Prostate gland (tissue), 2 donors: ENCODE measurements at regions not wholly inside any gene's neighbourhood (a gene's known extent, or its start where the extent isn't known, plus 50 kb on each side); places are given as distances from the start of the nearest gene placed in this dataset.

Source experiments
- DNase-seq: peaks from one replicate; pipeline ENCODE4 v3.0.0-alpha.2; 2019; ENCODE audit warnings: low spot score
- H3K27ac ChIP-seq, 2 donors: fragments of 200-600 bp; sonication (generic); 2 replicates each; pipeline ENCODE4 v1.5.1; 2017 to 2019
- H3K27me3 ChIP-seq: fragments of 200-600 bp; sonication (generic); replicated peaks from 2 replicates; pipeline ENCODE4 v1.5.1; 2019; ENCODE audit not compliant: insufficient read depth
- H3K36me3 ChIP-seq, 2 donors: fragments of 200-600 bp; sonication (generic); 1 replicate in 1 of 2; 2 replicates in 1 of 2; pipeline versions ENCODE4 v1.5.1 to v1.8.1; 2017 to 2019
- H3K4me1 ChIP-seq: fragments of 200-600 bp; sonication (generic); replicated peaks from 2 replicates; pipeline ENCODE4 v1.5.1; 2019
- H3K4me3 ChIP-seq, 2 donors: fragments of 200-600 bp; sonication (generic); 2 replicates each; pipeline ENCODE4 v1.5.1; 2017 to 2019
- H3K9me3 ChIP-seq: fragments of 200-600 bp; sonication (generic); 2 replicates; pipeline ENCODE4 v1.5.1; 2017
- CTCF ChIP-seq, 4 experiments: fragments of 200-600 bp in 2 of 4; fragments of 450-650 bp in 2 of 4; sonication (generic) in 2 of 4; IDR thresholded peaks; 1 replicate in 3 of 4; 2 replicates in 1 of 4; pipeline ENCODE4 v1.5.1; 2016 to 2019; ENCODE audit warnings: antibody characterized with exemption in 4 of 4, mild to moderate bottlenecking in 2 of 4, moderate library complexity in 2 of 4
- POLR2A ChIP-seq: fragments of 450-650 bp; IDR thresholded peaks from one replicate; pipeline ENCODE4 v1.6.1; 2016; ENCODE audit warnings: antibody characterized with exemption, mild to moderate bottlenecking
- POLR2AphosphoS5 ChIP-seq: sonication (generic); formaldehyde crosslinking; IDR thresholded peaks from one replicate; pipeline ENCODE4 v1.6.1; 2017; ENCODE audit warnings: antibody characterized with exemption
- WGBS: methylation state at CpG from one replicate; pipeline ENCODE4 v1.1.5; 2018; 5-methylcytosine and 5-hydroxymethylcytosine counted together
- intact Hi-C: fragments of 100-400 bp; cut with DNase I; formaldehyde crosslinking; loops from one replicate; pipeline ENCODE4 v1.14.2; 2022

DNA sequence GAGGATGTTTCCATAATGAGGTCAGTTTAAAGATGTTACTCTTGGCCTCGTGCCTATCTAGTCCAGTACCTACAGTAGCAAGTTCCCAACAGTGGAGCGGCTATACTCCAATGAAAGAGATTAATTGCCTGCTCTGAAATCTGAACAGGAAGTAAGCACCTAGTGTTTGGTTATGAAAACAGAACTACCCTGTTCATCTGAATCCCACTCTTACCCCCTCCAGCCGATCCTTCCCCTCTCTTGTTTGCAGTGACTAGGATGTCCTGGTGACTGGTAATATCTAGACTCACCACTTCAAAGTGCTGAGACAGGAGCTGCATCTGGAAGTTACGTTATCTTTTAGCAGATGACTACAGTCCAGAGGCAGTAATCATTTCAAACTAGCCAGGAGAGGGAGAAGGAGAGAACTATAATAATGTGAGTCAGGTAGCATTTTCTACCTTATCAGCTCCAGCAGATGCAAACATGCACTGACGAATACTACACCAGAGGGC is 666.7 kb upstream of the NRP1 start:
- Histone ChIP-seq H3K4me3 (no peak overlapping the region), H3K4me1 (no peaks in the 10 kb centered on the region), H3K27me3 (no peaks in the 10 kb centered on the region), H3K36me3 (no peaks in the 10 kb centered on the region), H3K9me3 (no peaks in the 10 kb centered on the region), H3K27ac (no peak overlapping the region)
- TF ChIP-seq CTCF (IDR thresholded peaks at IDR 0.05) (no peak), POLR2AphosphoS5 (no peak)
- intact Hi-C loops: no loop called here
- DNase-seq: no peak
- WGBS: 57% methylated on average over 5 of the region's 5 CpGs

DNA sequence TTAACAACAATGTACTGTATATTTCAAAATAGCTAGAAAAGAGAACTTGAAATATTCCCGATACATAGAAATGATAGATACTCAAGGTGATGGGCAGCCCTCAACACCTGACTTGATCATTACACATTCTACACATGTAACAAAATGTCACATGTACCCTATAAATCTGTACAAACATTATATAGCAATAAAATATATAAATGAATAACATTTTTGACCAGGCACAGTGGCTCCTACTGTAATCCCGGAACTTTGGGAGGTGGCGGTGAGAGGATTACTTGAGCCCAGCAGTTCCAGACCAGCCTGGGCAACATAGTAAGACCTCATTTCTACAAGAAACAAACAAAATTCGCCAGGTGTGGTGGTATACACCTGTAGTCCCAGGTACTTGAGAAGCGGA is 659.5 kb upstream of the NRP1 start:
- no peak overlapping the region for H3K27ac ChIP-seq
- 98% methylated on average over 5 of the region's 5 CpGs for WGBS
- H3K4me1 ChIP-seq: no peaks in the 10 kb centered on the region
- intact Hi-C loops: no loop called here
- H3K36me3 ChIP-seq: no peaks in the 10 kb centered on the region
- no peaks in the 10 kb centered on the region for H3K9me3 ChIP-seq
- no peak overlapping the region for H3K4me3 ChIP-seq
- TF ChIP-seq POLR2AphosphoS5 (no peak), POLR2A (no peak), CTCF (IDR thresholded peaks at IDR 0.05) (no peak)
- no peak for DNase-seq
- no peaks in the 10 kb centered on the region for H3K27me3 ChIP-seq

DNA sequence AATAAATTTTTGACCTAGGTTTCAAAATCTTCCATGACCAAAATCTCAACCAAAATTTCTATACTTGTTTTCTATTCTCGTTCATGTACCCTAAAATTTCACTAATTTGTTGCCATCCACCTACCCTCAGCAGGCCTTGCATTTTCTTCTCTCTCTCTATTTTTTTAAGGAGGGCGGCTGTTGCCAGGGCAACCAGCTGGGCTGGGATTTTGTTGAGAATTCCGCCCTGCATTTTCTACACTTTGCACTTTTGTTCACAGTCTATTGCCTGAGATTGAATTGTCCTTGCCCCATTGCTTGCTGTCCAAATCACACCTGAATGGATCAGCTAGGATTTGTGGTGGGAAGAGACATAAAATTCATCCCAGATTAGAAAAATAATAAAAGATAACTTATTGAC is 657.5 kb upstream of the NRP1 start:
- H3K27ac ChIP-seq: no peak overlapping the region
- intact Hi-C loops: no loop called here
- WGBS: 91% methylated on average over 3 of the region's 3 CpGs
- DNase-seq: no peak
- no peaks in the 10 kb centered on the region for H3K4me1 ChIP-seq
- TF ChIP-seq POLR2A (no peak), POLR2AphosphoS5 (no peak), CTCF (IDR thresholded peaks at IDR 0.05) (no peak)
- no peaks in the 10 kb centered on the region for H3K27me3 ChIP-seq
- H3K4me3 ChIP-seq: no peak overlapping the region
- no peaks in the 10 kb centered on the region for H3K36me3 ChIP-seq
- H3K9me3 ChIP-seq: no peaks in the 10 kb centered on the region

GRCh38 chr10:33986515-33986914 is 652.0 kb upstream of the NRP1 start:
- Histone ChIP-seq H3K27me3 (no peaks in the 10 kb centered on the region), H3K4me3 (no peak overlapping the region), H3K9me3 (no peaks in the 10 kb centered on the region), H3K36me3 (no peaks in the 10 kb centered on the region), H3K27ac (no peak overlapping the region), H3K4me1 (no peaks in the 10 kb centered on the region)
- WGBS: 80% methylated on average over 4 of the region's 4 CpGs
- intact Hi-C loops: no loop called here
- TF ChIP-seq CTCF (IDR thresholded peaks at IDR 0.05): no peak
- no peak for TF ChIP-seq POLR2A
- no peak for TF ChIP-seq POLR2AphosphoS5
- no peak for DNase-seq

- 94% methylated on average over 4 of the region's 4 CpGs for WGBS
Observed at GRCh38 chr10:33986016-33986415, 651.5 kb upstream of the NRP1 start.

More at GRCh38 chr10:33986016-33986415, 651.5 kb upstream of the NRP1 start:
- no peak for TF ChIP-seq POLR2AphosphoS5
- H3K4me1 ChIP-seq: no peaks in the 10 kb centered on the region
- intact Hi-C loops: no loop called here
- H3K27ac ChIP-seq: no peak overlapping the region
- no peak overlapping the region for H3K4me3 ChIP-seq
- H3K36me3 ChIP-seq: no peaks in the 10 kb centered on the region
- no peak for DNase-seq
- no peaks in the 10 kb centered on the region for H3K27me3 ChIP-seq
- no peaks in the 10 kb centered on the region for H3K9me3 ChIP-seq
